HCT116 (cell line): ENCODE measurements at regions not wholly inside any gene's neighbourhood (a gene's known extent, or its start where the extent isn't known, plus 50 kb on each side); places are given as distances from the start of the nearest gene placed in this dataset.

Source experiments
- ATAC-seq: fragments of 200-7000 bp; cut with Tn5 transposase; 2 replicates; pipeline ENCODE4 v1.9.1; 2020; ENCODE audit warnings: mild to moderate bottlenecking, moderate library complexity
- BruUV-seq: library from RNA; stranded (reverse); fragments of 400-500 nt; replicated peaks from 2 replicates; lab custom pipeline; 2021; lab: Mats Ljungman, UMichigan
- CTCF ChIA-PET: fragments of 300-600 bp; sonication (Branson Sonifier 250); formaldehyde crosslinking; loops from one replicate; lab custom pipeline; 2021; ENCODE audit warnings: antibody characterized with exemption; lab: Charles Lee
- POLR2A ChIA-PET: fragments of 300-600, 350-600 bp; sonication (Branson Sonifier 250); formaldehyde crosslinking; loops from one replicate; lab custom pipeline; 2021; ENCODE audit warnings: antibody characterized with exemption; lab: Charles Lee
- RAD21 ChIA-PET, 2 experiments: fragments of 300-600 bp; sonication (Branson Sonifier 250); formaldehyde crosslinking; loops; one replicate each; lab custom pipeline; 2023; ENCODE audit warnings: low total read pairs in 2 of 2; ENCODE audit not compliant: uncharacterized antibody in 2 of 2, unreplicated experiment in 2 of 2, low non-redundant PET in 1 of 2; lab: Charles Lee
- DNase-seq: peaks from one replicate; pipeline ENCODE4 v3.0.0-alpha.2; 2010; ENCODE audit warnings: low read depth, low spot score
- H2AFZ ChIP-seq: fragments of 200-600 bp; shearing (Covaris generic), sonication (generic); 2 replicates; pipeline ENCODE4 v1.6.1; 2017; ENCODE audit warnings: low read depth, mixed run types, mixed read lengths, antibody characterized with exemption, low read length; ENCODE audit not compliant: poor library complexity, severe bottlenecking
- H3K27ac ChIP-seq: 2 replicates; pipeline ENCODE4 v1.5.1; 2012; ENCODE audit warnings: low read depth, low read length
- H3K27me3 ChIP-seq: fragments of 200-600 bp; sonication (generic); 2 replicates; pipeline ENCODE4 v1.6.1; 2016; ENCODE audit warnings: mixed run types, low read length, mixed read lengths; ENCODE audit not compliant: insufficient read depth
- H3K36me3 ChIP-seq, 2 experiments: fragments of 200-500 bp in 1 of 2; fragments of 200-600 bp in 1 of 2; sonication (Bioruptor generic) in 1 of 2; sonication (generic) in 1 of 2; 2 replicates each; pipeline versions ENCODE4 v1.5.1 to v1.6.1; 2014 to 2016; ENCODE audit warnings: low read length in 2 of 2, inconsistent platforms in 1 of 2, mixed read lengths in 1 of 2, mixed run types in 1 of 2; ENCODE audit not compliant: insufficient read depth in 2 of 2, control insufficient read depth in 1 of 2
- H3K4me1 ChIP-seq, 2 experiments: fragments of 200-600 bp in 1 of 2; sonication (generic) in 1 of 2; 2 replicates each; pipeline versions ENCODE4 v1.5.1 to v1.6.1; 2012 to 2017; ENCODE audit warnings: low read length in 2 of 2, inconsistent platforms in 1 of 2, mild to moderate bottlenecking in 1 of 2, mixed read lengths in 1 of 2, mixed run types in 1 of 2, moderate library complexity in 1 of 2; ENCODE audit not compliant: insufficient read depth in 2 of 2, control insufficient read depth in 1 of 2
- H3K4me2 ChIP-seq: fragments of 200-600 bp; sonication (generic); 2 replicates; pipeline ENCODE4 v1.6.1; 2017; ENCODE audit warnings: mixed run types, low read length, mixed read lengths
- H3K4me3 ChIP-seq, 2 experiments: fragments of 200-600 bp in 1 of 2; sonication (generic) in 1 of 2; replicated peaks in 1 of 2; 2 replicates each; pipeline ENCODE4 v1.5.1; 2011 to 2016; ENCODE audit warnings: low read length in 2 of 2, control low read depth in 1 of 2, low read depth in 1 of 2, mild to moderate bottlenecking in 1 of 2, mixed read lengths in 1 of 2, mixed run types in 1 of 2
- H3K79me2 ChIP-seq: fragments of 200-600 bp; sonication (generic); 2 replicates; pipeline ENCODE4 v1.6.1; 2017; ENCODE audit warnings: mild to moderate bottlenecking, mixed run types, low read length, moderate library complexity, mixed read lengths; ENCODE audit not compliant: insufficient read depth
- H3K9ac ChIP-seq: fragments of 200-600 bp; sonication (generic); 2 replicates; pipeline ENCODE4 v1.6.1; 2016; ENCODE audit warnings: low read length, mixed read lengths
- H3K9me2 ChIP-seq: fragments of 200-600 bp; sonication (generic), shearing (Covaris generic); 2 replicates; pipeline ENCODE4 v1.6.1; 2017; ENCODE audit warnings: mixed run types, mild to moderate bottlenecking, moderate library complexity; ENCODE audit not compliant: insufficient read depth
- H3K9me3 ChIP-seq, 2 experiments: fragments of 200-500 bp in 1 of 2; fragments of 200-600 bp in 1 of 2; sonication (Bioruptor generic) in 1 of 2; sonication (generic) in 1 of 2; 2 replicates each; pipeline ENCODE4 v1.6.1; 2014 to 2017; ENCODE audit warnings: low read length in 2 of 2, mixed read lengths in 2 of 2, inconsistent platforms in 1 of 2, low read depth in 1 of 2, mild to moderate bottlenecking in 1 of 2, mixed run types in 1 of 2, moderate library complexity in 1 of 2; ENCODE audit not compliant: control insufficient read depth in 1 of 2, insufficient read depth in 1 of 2
- H4K20me1 ChIP-seq: fragments of 200-600 bp; sonication (generic), shearing (Covaris generic); 2 replicates; pipeline ENCODE4 v1.6.1; 2017; ENCODE audit warnings: mixed run types, mild to moderate bottlenecking, moderate library complexity; ENCODE audit not compliant: insufficient read depth
- CBX3 ChIP-seq: IDR thresholded peaks from 2 replicates; pipeline ENCODE4 v1.6.1; 2012; ENCODE audit warnings: low read depth
- CEBPB ChIP-seq: IDR thresholded peaks from 2 replicates; pipeline ENCODE4 v1.6.1; 2012; ENCODE audit warnings: low read depth
- JUND ChIP-seq: IDR thresholded peaks from 2 replicates; pipeline ENCODE4 v1.6.1; 2012
- POLR2AphosphoS5 ChIP-seq: IDR thresholded peaks from 2 replicates; pipeline ENCODE4 v1.6.1; 2011; ENCODE audit warnings: mild to moderate bottlenecking, low read depth, low read length, moderate library complexity
- SIN3A ChIP-seq: IDR thresholded peaks from 2 replicates; pipeline ENCODE4 v1.6.1; 2012; ENCODE audit warnings: low read depth
- SP1 ChIP-seq: IDR thresholded peaks from 2 replicates; pipeline ENCODE4 v1.6.1; 2012; ENCODE audit warnings: low read depth
- SRF ChIP-seq: IDR thresholded peaks from 2 replicates; pipeline ENCODE4 v1.6.1; 2012; ENCODE audit warnings: low read depth
- TCF7L2 ChIP-seq: IDR thresholded peaks from 2 replicates; pipeline ENCODE4 v1.7.0; 2011; ENCODE audit warnings: borderline replicate concordance, inconsistent platforms; ENCODE audit not compliant: insufficient read depth, insufficient read length; ENCODE audit errors: extremely low read depth
- YY1 ChIP-seq: IDR thresholded peaks from 2 replicates; pipeline ENCODE4 v1.6.1; 2011; ENCODE audit warnings: low read length, low read depth, moderate library complexity, mild to moderate bottlenecking; ENCODE audit not compliant: insufficient replicate concordance; ENCODE audit errors: extremely low read depth
- ZFX ChIP-seq: fragments of 450-650 bp; IDR thresholded peaks from 2 replicates; pipeline ENCODE4 v1.6.1; 2017
- ZNF274 ChIP-seq: fragments of 200-500 bp; sonication (Bioruptor generic); IDR thresholded peaks from 2 replicates; pipeline ENCODE4 v1.6.1; 2014; ENCODE audit warnings: mild to moderate bottlenecking, low read depth, low read length, inconsistent platforms
- intact Hi-C: fragments of 100-400 bp; cut with micrococcal nuclease; formaldehyde crosslinking; loops from 2 replicates; pipeline ENCODE4 v1.10.0; 2022
- TF ChIP-seq, protein P1 (sequence below): IDR thresholded peaks from 2 replicates; pipeline ENCODE4 v1.6.1; 2011; ENCODE audit warnings: mild to moderate bottlenecking, low read length, moderate library complexity; ENCODE audit not compliant: insufficient replicate concordance; ENCODE audit errors: extremely low read depth
- TF ChIP-seq, protein P2 (sequence below): IDR thresholded peaks from 2 replicates; pipeline ENCODE4 v1.6.1; 2012

DNA sequence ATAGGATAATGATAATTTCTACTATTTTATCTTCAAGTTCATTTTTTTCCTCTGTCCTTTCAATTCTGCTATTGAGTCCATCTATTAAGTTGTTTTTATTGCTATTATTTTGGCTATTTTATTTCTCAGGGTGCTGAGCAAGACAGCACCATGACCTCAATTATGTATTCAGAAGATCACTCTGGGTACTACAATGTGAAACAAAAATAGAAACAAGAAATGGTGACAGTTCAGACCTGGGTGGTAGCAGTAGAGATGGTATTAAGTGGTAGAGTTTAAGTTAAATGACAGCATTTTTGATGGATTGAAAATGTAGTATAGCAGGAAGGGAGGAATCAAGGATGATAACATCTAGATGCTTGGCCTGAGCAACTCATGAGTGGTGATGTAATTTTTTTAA lies 655.3 kb upstream of the PLXNA2 start:
- no peaks in the 10 kb centered on the region for H3K4me1 ChIP-seq
- TF ChIP-seq YY1 (no peak), CBX3 (no peak), POLR2AphosphoS5 (no peak), ZFX (no peak), SIN3A (no peak), ZNF274 (no peak), JUND (no peak), SP1 (no peak), CEBPB (no peak), TCF7L2 (no peak), SRF (no peak)
- TF ChIP-seq, protein P1, sequence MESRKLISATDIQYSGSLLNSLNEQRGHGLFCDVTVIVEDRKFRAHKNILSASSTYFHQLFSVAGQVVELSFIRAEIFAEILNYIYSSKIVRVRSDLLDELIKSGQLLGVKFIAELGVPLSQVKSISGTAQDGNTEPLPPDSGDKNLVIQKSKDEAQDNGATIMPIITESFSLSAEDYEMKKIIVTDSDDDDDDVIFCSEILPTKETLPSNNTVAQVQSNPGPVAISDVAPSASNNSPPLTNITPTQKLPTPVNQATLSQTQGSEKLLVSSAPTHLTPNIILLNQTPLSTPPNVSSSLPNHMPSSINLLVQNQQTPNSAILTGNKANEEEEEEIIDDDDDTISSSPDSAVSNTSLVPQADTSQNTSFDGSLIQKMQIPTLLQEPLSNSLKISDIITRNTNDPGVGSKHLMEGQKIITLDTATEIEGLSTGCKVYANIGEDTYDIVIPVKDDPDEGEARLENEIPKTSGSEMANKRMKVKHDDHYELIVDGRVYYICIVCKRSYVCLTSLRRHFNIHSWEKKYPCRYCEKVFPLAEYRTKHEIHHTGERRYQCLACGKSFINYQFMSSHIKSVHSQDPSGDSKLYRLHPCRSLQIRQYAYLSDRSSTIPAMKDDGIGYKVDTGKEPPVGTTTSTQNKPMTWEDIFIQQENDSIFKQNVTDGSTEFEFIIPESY = no peak
- TF ChIP-seq, protein P2, sequence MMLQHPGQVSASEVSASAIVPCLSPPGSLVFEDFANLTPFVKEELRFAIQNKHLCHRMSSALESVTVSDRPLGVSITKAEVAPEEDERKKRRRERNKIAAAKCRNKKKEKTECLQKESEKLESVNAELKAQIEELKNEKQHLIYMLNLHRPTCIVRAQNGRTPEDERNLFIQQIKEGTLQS = no peak
- H3K27ac ChIP-seq = no peak overlapping the region
- ChIA-PET POLR2A (no interaction called here), CTCF (no interaction called here), RAD21 (no interaction called here)
- H3K27me3 ChIP-seq = no peaks in the 10 kb centered on the region
- DNase-seq (no peak), ATAC-seq (no peak)
- intact Hi-C loops = no loop called here
- no peak overlapping the region for H2AFZ ChIP-seq
- H3K4me3 ChIP-seq = no peak overlapping the region
- no peak overlapping the region for H3K4me2 ChIP-seq
- no peaks in the 10 kb centered on the region for H3K9me3 ChIP-seq
- H3K9ac ChIP-seq = no peak overlapping the region
- H3K9me2 ChIP-seq = no peaks in the 10 kb centered on the region
- no peaks in the 10 kb centered on the region for H3K36me3 ChIP-seq
- BruUV-seq = no TSS peak
- no peaks in the 10 kb centered on the region; the same call in 1 of the 2 replicates for H4K20me1 ChIP-seq
- no peaks in the 10 kb centered on the region for H3K79me2 ChIP-seq
